Neural progenitor cell (in vitro differentiated cells): ENCODE measurements at regions not wholly inside any gene's neighbourhood (a gene's known extent, or its start where the extent isn't known, plus 50 kb on each side); places are given as distances from the start of the nearest gene placed in this dataset.

Experiments used
- DNase-seq: peaks from one replicate; pipeline ENCODE4 v3.0.0-alpha.2; 2016; ENCODE audit warnings: low spot score
- H2AFZ ChIP-seq: fragments of 200-600 bp; sonication (generic); replicated peaks from 2 replicates; pipeline ENCODE4 v1.6.1; 2016; ENCODE audit warnings: antibody characterized with exemption
- H3F3A ChIP-seq: fragments of 200-600 bp; sonication (generic); 2 replicates; pipeline ENCODE4 v1.6.1; 2016; ENCODE audit warnings: antibody characterized with exemption, low read depth
- H3K27ac ChIP-seq: fragments of 200-600 bp; sonication (generic); 2 replicates; pipeline ENCODE4 v1.5.1; 2016; ENCODE audit warnings: mild to moderate bottlenecking
- H3K27me3 ChIP-seq: fragments of 200-600 bp; sonication (generic); 2 replicates; pipeline ENCODE4 v1.6.1; 2016; ENCODE audit warnings: mild to moderate bottlenecking, moderate library complexity
- H3K36me3 ChIP-seq: fragments of 200-600 bp; sonication (generic); 2 replicates; pipeline ENCODE4 v1.5.1; 2016
- H3K4me1 ChIP-seq: fragments of 200-600 bp; sonication (generic); 2 replicates; pipeline ENCODE4 v1.6.1; 2016; ENCODE audit warnings: mixed run types
- H3K4me2 ChIP-seq: fragments of 200-600 bp; sonication (generic); 2 replicates; pipeline ENCODE4 v1.6.1; 2016
- H3K4me3 ChIP-seq: fragments of 200-600 bp; sonication (generic); 2 replicates; pipeline ENCODE4 v1.5.1; 2016
- H3K79me2 ChIP-seq: fragments of 200-600 bp; sonication (generic); 2 replicates; pipeline ENCODE4 v1.6.1; 2016; ENCODE audit warnings: low read depth
- H3K9ac ChIP-seq: fragments of 200-600 bp; sonication (generic); 2 replicates; pipeline ENCODE4 v1.6.1; 2016
- H3K9me3 ChIP-seq: fragments of 200-600 bp; sonication (generic); 2 replicates; pipeline ENCODE4 v1.5.1; 2016; ENCODE audit warnings: low read depth
- H4K20me1 ChIP-seq: fragments of 200-600 bp; sonication (generic); 2 replicates; pipeline ENCODE4 v1.6.1; 2016; ENCODE audit warnings: low read depth
- H3K27ac Mint-ChIP-seq: 3 replicates; pipeline ENCODE4 v1.8.0; 2021; ENCODE audit warnings: mixed read lengths
- H3K27me3 Mint-ChIP-seq: 2 replicates; pipeline ENCODE4 v1.8.0; 2022; ENCODE audit warnings: low read depth, mild to moderate bottlenecking, inconsistent platforms, moderate library complexity, mixed read lengths; ENCODE audit not compliant: insufficient read depth
- H3K36me3 Mint-ChIP-seq: 3 replicates; pipeline ENCODE4 v1.8.0; 2021; ENCODE audit warnings: mixed read lengths
- H3K4me1 Mint-ChIP-seq: 3 replicates; pipeline ENCODE4 v1.8.0; 2021; ENCODE audit warnings: mixed read lengths
- H3K4me3 Mint-ChIP-seq: 3 replicates; pipeline ENCODE4 v1.8.0; 2021; ENCODE audit warnings: mild to moderate bottlenecking, moderate library complexity, mixed read lengths
- H3K9me3 Mint-ChIP-seq: 3 replicates; pipeline ENCODE4 v1.8.0; 2020; ENCODE audit warnings: mixed read lengths
- CTCF ChIP-seq: fragments of 200-600 bp; sonication (generic); IDR thresholded peaks from 2 replicates; pipeline ENCODE4 v1.5.1; 2017; ENCODE audit warnings: antibody characterized with exemption, mild to moderate bottlenecking
- EZH2 ChIP-seq: fragments of 200-600 bp; sonication (generic); IDR thresholded peaks from 2 replicates; pipeline ENCODE4 v1.6.1; 2017; ENCODE audit warnings: antibody characterized with exemption, mild to moderate bottlenecking, moderate library complexity
- EZH2phosphoT487 ChIP-seq: fragments of 200-600 bp; sonication (generic); IDR thresholded peaks from 2 replicates; pipeline ENCODE4 v1.6.1; 2017; ENCODE audit warnings: antibody characterized with exemption

GRCh38 chr1:238318294-238319110 is 427.8 kb upstream of the ZP4 start:
- Histone ChIP-seq H3K79me2 (no peaks in the 10 kb centered on the region), H3K4me1 (no peaks in the 10 kb centered on the region), H4K20me1 (no peaks in the 10 kb centered on the region), H3K27me3 (no peaks in the 10 kb centered on the region), H3K36me3 (no peaks in the 10 kb centered on the region), H3K4me2 (no peak overlapping the region), H3K4me3 (no peak overlapping the region), H2AFZ (no peak overlapping the region), H3F3A (no peaks in the 10 kb centered on the region), H3K9me3 (no peaks in the 10 kb centered on the region), H3K9ac (no peak overlapping the region), H3K27ac (no peak overlapping the region)
- no peak overlapping the region for H3K27ac Mint-ChIP-seq
- no peaks in the 10 kb centered on the region for H3K4me1 Mint-ChIP-seq
- no peaks in the 10 kb centered on the region for H3K27me3 Mint-ChIP-seq
- no peak overlapping the region for H3K4me3 Mint-ChIP-seq
- DNase-seq: no peak
- H3K36me3 Mint-ChIP-seq: no peaks in the 10 kb centered on the region
- peaks cover 2% of the 10 kb centered on the region for H3K9me3 Mint-ChIP-seq
- TF ChIP-seq EZH2phosphoT487 (no peak), CTCF (no peak), EZH2 (no peak)

GRCh38 chr1:238312969-238313368 is 422.2 kb upstream of the ZP4 start:
- no peaks in the 10 kb centered on the region for H3K27me3 Mint-ChIP-seq
- H3K4me1 ChIP-seq: no peaks in the 10 kb centered on the region
- H4K20me1 ChIP-seq: no peaks in the 10 kb centered on the region
- no peak overlapping the region for H2AFZ ChIP-seq
- H3K9ac ChIP-seq: no peak overlapping the region
- H3K4me3 Mint-ChIP-seq: no peak overlapping the region
- H3K4me2 ChIP-seq: no peak overlapping the region
- DNase-seq: no peak
- no peak overlapping the region for H3K4me3 ChIP-seq
- no peaks in the 10 kb centered on the region for H3K4me1 Mint-ChIP-seq
- H3K27me3 ChIP-seq: no peaks in the 10 kb centered on the region
- peaks cover 2% of the 10 kb centered on the region for H3K9me3 Mint-ChIP-seq
- H3K27ac ChIP-seq: no peak overlapping the region
- H3F3A ChIP-seq: no peaks in the 10 kb centered on the region
- H3K79me2 ChIP-seq: no peaks in the 10 kb centered on the region
- H3K36me3 Mint-ChIP-seq: no peaks in the 10 kb centered on the region
- H3K27ac Mint-ChIP-seq: no peak overlapping the region
- TF ChIP-seq EZH2 (no peak), EZH2phosphoT487 (no peak), CTCF (no peak)
- H3K36me3 ChIP-seq: no peaks in the 10 kb centered on the region
- no peaks in the 10 kb centered on the region for H3K9me3 ChIP-seq

GRCh38 chr1:238306411-238306810 is 415.7 kb upstream of the ZP4 start:
- Histone ChIP-seq H3K27me3 (no peaks in the 10 kb centered on the region), H3K36me3 (no peaks in the 10 kb centered on the region), H3K9ac (no peak overlapping the region), H4K20me1 (no peaks in the 10 kb centered on the region), H3K9me3 (no peaks in the 10 kb centered on the region), H3F3A (no peaks in the 10 kb centered on the region), H2AFZ (peak overlapping the region; percentile 34), H3K27ac (no peak overlapping the region), H3K79me2 (no peaks in the 10 kb centered on the region), H3K4me1 (no peaks in the 10 kb centered on the region), H3K4me2 (no peak overlapping the region), H3K4me3 (no peak overlapping the region)
- H3K4me1 Mint-ChIP-seq: no peaks in the 10 kb centered on the region
- TF ChIP-seq EZH2: no peak
- no peak for TF ChIP-seq EZH2phosphoT487
- TF ChIP-seq CTCF: no peak
- no peak for DNase-seq
- H3K9me3 Mint-ChIP-seq: no peaks in the 10 kb centered on the region
- H3K4me3 Mint-ChIP-seq: no peak overlapping the region
- H3K36me3 Mint-ChIP-seq: no peaks in the 10 kb centered on the region
- no peaks in the 10 kb centered on the region for H3K27me3 Mint-ChIP-seq
- no peak overlapping the region for H3K27ac Mint-ChIP-seq
